Endodermal cell (in vitro differentiated cells): ENCODE measurements at regions not wholly inside any gene's neighbourhood (a gene's known extent, or its start where the extent isn't known, plus 50 kb on each side); places are given as distances from the start of the nearest gene placed in this dataset.

Experiments used
- DNase-seq: peaks from one replicate; pipeline ENCODE4 v3.0.0-alpha.2; 2017
- H3K27ac ChIP-seq: 2 replicates; pipeline ENCODE4 v1.5.1; 2013; ENCODE audit warnings: mild to moderate bottlenecking, low read depth, low read length, moderate library complexity
- H3K27me3 ChIP-seq: 2 replicates; pipeline ENCODE4 v1.6.1; 2013; ENCODE audit warnings: mild to moderate bottlenecking, low read length, moderate library complexity; ENCODE audit not compliant: insufficient read depth, control insufficient read depth, poor library complexity, severe bottlenecking
- H3K36me3 ChIP-seq: 2 replicates; pipeline ENCODE4 v1.7.0; 2013; ENCODE audit warnings: mild to moderate bottlenecking, low read length, moderate library complexity; ENCODE audit not compliant: control insufficient read depth, insufficient read depth
- H3K4me1 ChIP-seq: one replicate; pipeline ENCODE4 v1.7.0; 2013; ENCODE audit warnings: low read length; ENCODE audit not compliant: control insufficient read depth, insufficient read depth
- H3K4me3 ChIP-seq: 2 replicates; pipeline ENCODE4 v1.5.1; 2013; ENCODE audit warnings: mild to moderate bottlenecking, low read length, moderate library complexity
- H3K9ac ChIP-seq: 2 replicates; pipeline ENCODE4 v1.6.1; 2013; ENCODE audit warnings: mild to moderate bottlenecking, low read length, moderate library complexity; ENCODE audit not compliant: poor library complexity, severe bottlenecking; ENCODE audit errors: extremely low read depth
- H3K9me3 ChIP-seq: 2 replicates; pipeline ENCODE4 v1.6.1; 2013; ENCODE audit warnings: mild to moderate bottlenecking, low read length, moderate library complexity; ENCODE audit not compliant: control insufficient read depth
- H3K27ac Mint-ChIP-seq: 2 replicates; pipeline ENCODE4 v1.8.0; 2020; ENCODE audit warnings: mixed read lengths
- H3K27me3 Mint-ChIP-seq: 2 replicates; pipeline ENCODE4 v1.8.0; 2021; ENCODE audit warnings: mild to moderate bottlenecking, mixed read lengths; ENCODE audit not compliant: insufficient read depth
- H3K36me3 Mint-ChIP-seq: 2 replicates; pipeline ENCODE4 v1.8.0; 2020; ENCODE audit warnings: low read depth, mixed read lengths
- H3K4me1 Mint-ChIP-seq: 2 replicates; pipeline ENCODE4 v1.8.0; 2020; ENCODE audit warnings: mixed read lengths
- H3K4me3 Mint-ChIP-seq: 2 replicates; pipeline ENCODE4 v1.8.0; 2020; ENCODE audit warnings: mild to moderate bottlenecking, moderate library complexity, mixed read lengths
- H3K9me3 Mint-ChIP-seq: 2 replicates; pipeline ENCODE4 v1.8.0; 2020; ENCODE audit warnings: mild to moderate bottlenecking, mixed read lengths
- WGBS, 2 experiments: methylation state at CpG; one replicate each; pipeline versions ENCODE4 v1.1.5 to v1.1.7; 2013; ENCODE audit warnings: missing lambda C conversion rate in 2 of 2, mixed read lengths in 1 of 2; ENCODE audit not compliant: insufficient coverage in 1 of 2, insufficient read length in 1 of 2; 5-methylcytosine and 5-hydroxymethylcytosine counted together
- TF ChIP-seq, protein P1 (sequence below): fragments of 200-600 bp; sonication (generic); conservative IDR thresholded peaks from 2 replicates; pipeline ENCODE4 v1.5.0; 2021; ENCODE audit warnings: antibody characterized with exemption, mild to moderate bottlenecking

DNA sequence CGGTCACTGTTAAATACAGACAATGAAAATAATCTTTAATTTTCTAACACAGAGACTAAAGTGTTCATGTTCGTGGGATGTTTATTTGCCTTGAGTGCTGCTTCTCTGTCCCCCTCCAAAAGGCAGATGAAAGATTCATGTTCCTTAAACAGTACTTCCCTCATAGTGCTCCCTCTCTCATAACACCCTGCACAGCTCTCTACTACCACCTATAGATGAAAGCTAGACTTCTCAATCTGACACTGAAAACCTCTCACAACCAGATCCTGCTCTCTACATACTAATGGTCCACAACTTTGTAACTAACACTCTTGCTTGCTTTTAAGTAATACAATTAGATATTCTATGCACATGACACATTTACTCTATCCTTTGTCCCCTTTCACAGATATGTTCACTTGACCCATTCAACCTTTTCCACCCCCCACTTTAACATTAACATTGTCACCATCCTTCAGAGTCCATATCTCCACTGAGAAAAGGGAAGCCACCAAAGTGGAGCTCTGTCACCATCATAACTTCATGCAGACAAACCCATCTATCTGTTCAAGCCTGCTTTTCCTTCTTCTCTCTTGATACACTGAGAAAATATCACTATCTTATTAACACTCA is 266.4 kb upstream of the USP15 start:
- H3K4me1 Mint-ChIP-seq, result no peaks in the 10 kb centered on the region
- H3K4me1 ChIP-seq, result no peaks in the 10 kb centered on the region
- no peaks in the 10 kb centered on the region for H3K27me3 ChIP-seq
- H3K4me3 Mint-ChIP-seq, result no peak overlapping the region
- no peak overlapping the region for H3K27ac Mint-ChIP-seq
- no peak overlapping the region for H3K4me3 ChIP-seq
- no peak overlapping the region for H3K9ac ChIP-seq
- H3K9me3 ChIP-seq, result no peaks in the 10 kb centered on the region
- WGBS, 2 experiments, result 40 to 75% methylated on average over 2 of the region's 2 CpGs
- no peaks in the 10 kb centered on the region for H3K36me3 Mint-ChIP-seq
- DNase-seq, result no peak
- no peaks in the 10 kb centered on the region for H3K36me3 ChIP-seq
- TF ChIP-seq, protein P1, sequence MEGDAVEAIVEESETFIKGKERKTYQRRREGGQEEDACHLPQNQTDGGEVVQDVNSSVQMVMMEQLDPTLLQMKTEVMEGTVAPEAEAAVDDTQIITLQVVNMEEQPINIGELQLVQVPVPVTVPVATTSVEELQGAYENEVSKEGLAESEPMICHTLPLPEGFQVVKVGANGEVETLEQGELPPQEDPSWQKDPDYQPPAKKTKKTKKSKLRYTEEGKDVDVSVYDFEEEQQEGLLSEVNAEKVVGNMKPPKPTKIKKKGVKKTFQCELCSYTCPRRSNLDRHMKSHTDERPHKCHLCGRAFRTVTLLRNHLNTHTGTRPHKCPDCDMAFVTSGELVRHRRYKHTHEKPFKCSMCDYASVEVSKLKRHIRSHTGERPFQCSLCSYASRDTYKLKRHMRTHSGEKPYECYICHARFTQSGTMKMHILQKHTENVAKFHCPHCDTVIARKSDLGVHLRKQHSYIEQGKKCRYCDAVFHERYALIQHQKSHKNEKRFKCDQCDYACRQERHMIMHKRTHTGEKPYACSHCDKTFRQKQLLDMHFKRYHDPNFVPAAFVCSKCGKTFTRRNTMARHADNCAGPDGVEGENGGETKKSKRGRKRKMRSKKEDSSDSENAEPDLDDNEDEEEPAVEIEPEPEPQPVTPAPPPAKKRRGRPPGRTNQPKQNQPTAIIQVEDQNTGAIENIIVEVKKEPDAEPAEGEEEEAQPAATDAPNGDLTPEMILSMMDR, result peak; percentile 89
- H3K9me3 Mint-ChIP-seq, result no peaks in the 10 kb centered on the region
- H3K27me3 Mint-ChIP-seq, result no peaks in the 10 kb centered on the region
- H3K27ac ChIP-seq, result no peak overlapping the region

DNA sequence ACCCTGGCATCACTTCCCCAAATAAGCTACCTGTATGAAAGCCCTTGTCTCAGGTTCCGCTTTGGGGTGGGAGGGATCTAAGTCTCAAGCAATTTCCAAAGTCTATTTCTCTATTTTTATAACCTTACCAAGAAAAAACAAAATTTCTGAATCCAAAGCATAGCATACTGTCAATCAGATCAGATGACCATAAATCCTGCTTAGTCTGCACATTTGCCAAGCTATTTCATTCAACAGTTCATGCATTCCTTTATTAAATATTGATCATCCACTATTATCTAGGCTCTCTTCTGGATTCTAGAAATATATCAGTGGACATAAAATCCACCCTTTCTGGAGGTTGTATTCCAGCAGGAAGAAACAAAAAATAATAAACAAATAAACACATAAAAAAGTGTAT is 263.5 kb upstream of the USP15 start:
- Histone ChIP-seq H3K27me3 (no peaks in the 10 kb centered on the region), H3K4me3 (no peak overlapping the region), H3K4me1 (no peaks in the 10 kb centered on the region), H3K9me3 (no peaks in the 10 kb centered on the region), H3K27ac (no peak overlapping the region), H3K36me3 (no peaks in the 10 kb centered on the region), H3K9ac (no peak overlapping the region)
- TF ChIP-seq, protein P1, result no peak
- Mint-ChIP-seq H3K27ac (no peak overlapping the region), H3K36me3 (no peaks in the 10 kb centered on the region), H3K4me1 (no peaks in the 10 kb centered on the region), H3K9me3 (no peaks in the 10 kb centered on the region), H3K27me3 (no peaks in the 10 kb centered on the region), H3K4me3 (no peak overlapping the region)
- no peak for DNase-seq
- 92% methylated on average over 1 of the region's 1 CpG; no CpG with 5 or more reads in 1 of the 2 experiments for WGBS, 2 experiments

DNA sequence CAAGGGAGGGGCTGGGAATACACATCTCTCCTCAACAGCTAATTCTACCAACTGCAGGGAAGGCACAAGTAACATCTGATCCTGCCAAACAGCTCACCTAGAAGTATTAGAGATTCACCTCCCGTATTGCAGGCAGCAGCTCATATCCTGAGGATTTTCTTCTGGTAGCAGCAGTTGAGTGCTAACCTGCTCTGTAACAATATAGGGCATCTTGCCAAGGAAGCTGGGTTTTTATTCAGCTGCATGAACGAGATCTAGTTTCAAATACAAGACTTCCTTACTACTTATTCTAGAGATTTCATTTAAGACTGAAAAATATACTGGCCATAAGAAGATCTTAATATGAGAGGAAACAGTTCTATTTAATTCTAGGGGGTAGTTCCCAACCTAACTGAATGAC is 261.4 kb upstream of the USP15 start:
- no peak for DNase-seq
- no peaks in the 10 kb centered on the region for H3K36me3 Mint-ChIP-seq
- H3K27ac Mint-ChIP-seq, result no peak overlapping the region

More for the DNA sequence above, 261.4 kb upstream of the USP15 start:
- H3K27me3 ChIP-seq, result no peaks in the 10 kb centered on the region
- Mint-ChIP-seq H3K4me1 (no peaks in the 10 kb centered on the region), H3K4me3 (no peak overlapping the region), H3K9me3 (no peaks in the 10 kb centered on the region), H3K27me3 (no peaks in the 10 kb centered on the region)
- H3K4me1 ChIP-seq, result no peaks in the 10 kb centered on the region
- WGBS, 2 experiments, result 94 to 100% methylated on average over 1 of the region's 2 CpGs
- H3K9ac ChIP-seq, result no peak overlapping the region
- no peaks in the 10 kb centered on the region for H3K36me3 ChIP-seq
- no peak overlapping the region for H3K4me3 ChIP-seq
- H3K27ac ChIP-seq, result no peak overlapping the region
- H3K9me3 ChIP-seq, result no peaks in the 10 kb centered on the region
- TF ChIP-seq, protein P1, result no peak
